Brain microvascular endothelial cell (primary cell): ENCODE measurements at regions not wholly inside any gene's neighbourhood (a gene's known extent, or its start where the extent isn't known, plus 50 kb on each side); places are given as distances from the start of the nearest gene placed in this dataset.
"Not testable (repeated sequence)": the region's sequence is repeated elsewhere in the genome, so short reads cannot be mapped to it uniquely, and the experiment has no call there.

Experiments
- DNase-seq: peaks from one replicate; pipeline ENCODE4 v3.0.0-alpha.2; 2020
- H3K27ac ChIP-seq: fragments of 250-450 bp; sonication (Bioruptor Pico); 2 replicates; pipeline ENCODE4 v1.5.1; 2020; ENCODE audit warnings: mild to moderate bottlenecking, moderate library complexity
- H3K27me3 ChIP-seq: fragments of 250-450 bp; sonication (Bioruptor Pico); replicated peaks from 2 replicates; pipeline ENCODE4 v1.5.1; 2020; ENCODE audit warnings: mild to moderate bottlenecking
- H3K36me3 ChIP-seq: fragments of 250-450 bp; sonication (Bioruptor Pico); replicated peaks from 2 replicates; pipeline ENCODE4 v1.5.1; 2020; ENCODE audit warnings: mild to moderate bottlenecking
- H3K4me3 ChIP-seq: 2 replicates; pipeline ENCODE4 v1.5.1; 2011; ENCODE audit warnings: low read depth, mild to moderate bottlenecking, control low read depth, low read length, moderate library complexity
- CTCF ChIP-seq: IDR thresholded peaks from 2 replicates; pipeline ENCODE4 v1.5.1; 2011; ENCODE audit warnings: low read depth, mild to moderate bottlenecking, moderate library complexity, low read length, control low read depth, inconsistent platforms; ENCODE audit errors: missing control alignments
- in situ Hi-C: cut with HindIII; loops from 2 replicates; pipeline ENCODE4 v1.10.0; 2017; ENCODE audit warnings: low sequenced_read_pairs, low pct_ligation_motif_present

GRCh38 chr22:25318081-25318823 lies 98.8 kb downstream of the CRYBB2 start:
- no peak for TF ChIP-seq CTCF
- no peak for DNase-seq
- in situ Hi-C loops: no loop called here
- no peak overlapping the region for H3K4me3 ChIP-seq
- H3K36me3 ChIP-seq: no peaks in the 10 kb centered on the region
- no peaks in the 10 kb centered on the region for H3K27me3 ChIP-seq
- H3K27ac ChIP-seq: no peak overlapping the region

GRCh38 chr22:25327018-25327755 lies 107.7 kb downstream of the CRYBB2 start:
- Histone ChIP-seq H3K27ac (no peak overlapping the region), H3K27me3 (no peaks in the 10 kb centered on the region), H3K4me3 (no peak overlapping the region), H3K36me3 (no peaks in the 10 kb centered on the region)
- in situ Hi-C loops: no loop called here
- no peak for TF ChIP-seq CTCF
- DNase-seq: no peak

GRCh38 chr22:25331050-25331449 lies 111.6 kb downstream of the CRYBB2 start:
- DNase-seq: no peak
- in situ Hi-C loops: no loop called here
- Histone ChIP-seq H3K4me3 (no peak overlapping the region), H3K27me3 (no peaks in the 10 kb centered on the region), H3K27ac (no peak overlapping the region), H3K36me3 (no peaks in the 10 kb centered on the region)
- TF ChIP-seq CTCF: no peak

- H3K36me3 ChIP-seq, in situ Hi-C loops, H3K27me3 ChIP-seq, DNase-seq, H3K4me3 ChIP-seq, H3K27ac ChIP-seq: not testable (repeated sequence)
These were observed 112.5 kb downstream of the CRYBB2 start for GRCh38 chr22:25331911-25332310.

GRCh38 chr22:25332386-25332785 lies 112.9 kb downstream of the CRYBB2 start:
- in situ Hi-C loops: no loop called here
- Histone ChIP-seq H3K4me3 (no peak overlapping the region), H3K27ac (no peak overlapping the region), H3K27me3 (no peaks in the 10 kb centered on the region), H3K36me3 (no peaks in the 10 kb centered on the region)
- DNase-seq: no peak
- no peak for TF ChIP-seq CTCF

- peak; percentile 43 for DNase-seq
- H3K4me3 ChIP-seq: no peak overlapping the region
- H3K27me3 ChIP-seq: no peaks in the 10 kb centered on the region
- in situ Hi-C loops: no loop called here
- TF ChIP-seq CTCF: peak; percentile 55
- H3K27ac ChIP-seq: no peak overlapping the region
- H3K36me3 ChIP-seq: no peaks in the 10 kb centered on the region
These were observed 114.7 kb downstream of the CRYBB2 start for GRCh38 chr22:25334162-25334490.

GRCh38 chr22:25334631-25335030 lies 115.2 kb downstream of the CRYBB2 start:
- H3K4me3 ChIP-seq, DNase-seq, in situ Hi-C loops, H3K27ac ChIP-seq, H3K27me3 ChIP-seq, H3K36me3 ChIP-seq: not testable (repeated sequence)

GRCh38 chr22:25335276-25335675 lies 115.8 kb downstream of the CRYBB2 start:
- in situ Hi-C loops: not testable (repeated sequence)

GRCh38 chr22:25340536-25340935 lies 121.1 kb downstream of the CRYBB2 start:
- H3K27me3 ChIP-seq, H3K36me3 ChIP-seq, H3K4me3 ChIP-seq, in situ Hi-C loops, DNase-seq, H3K27ac ChIP-seq: not testable (repeated sequence)

More at GRCh38 chr22:25335276-25335675, 115.8 kb downstream of the CRYBB2 start:
- not testable (repeated sequence) for H3K27ac ChIP-seq, DNase-seq, H3K4me3 ChIP-seq, H3K36me3 ChIP-seq, H3K27me3 ChIP-seq

GRCh38 chr22:25344366-25344765 lies 124.9 kb downstream of the CRYBB2 start:
- H3K27ac ChIP-seq, in situ Hi-C loops, H3K4me3 ChIP-seq, DNase-seq, H3K27me3 ChIP-seq, H3K36me3 ChIP-seq: not testable (repeated sequence)
